SK-N-MC (cell line): ENCODE measurements at regions not wholly inside any gene's neighbourhood (a gene's known extent, or its start where the extent isn't known, plus 50 kb on each side); places are given as distances from the start of the nearest gene placed in this dataset.

Experiments used
- EZH2 ChIP-seq: fragments of 200-600 bp; sonication (generic); IDR thresholded peaks from one replicate; pipeline ENCODE4 v1.6.1; 2017; ENCODE audit warnings: antibody characterized with exemption
- FOXP2 ChIP-seq: optimal IDR thresholded peaks from 2 replicates; pipeline ENCODE3; 2011; ENCODE audit warnings: mild to moderate bottlenecking, moderate library complexity; ENCODE audit not compliant: insufficient read depth; ENCODE audit errors: extremely low read length, control extremely low read depth
- POLR2AphosphoS5 ChIP-seq: IDR thresholded peaks from 2 replicates; pipeline ENCODE4 v1.6.1; 2012; ENCODE audit warnings: mild to moderate bottlenecking, low read depth, low read length, borderline replicate concordance

- TF ChIP-seq EZH2 (no peak), POLR2AphosphoS5 (no peak), FOXP2 (no peak)
Observed at GRCh38 chr6:1477432-1478090, 88.2 kb downstream of the FOXF2 start.
